GM06990 (cell line): ENCODE measurements at regions not wholly inside any gene's neighbourhood (a gene's known extent, or its start where the extent isn't known, plus 50 kb on each side); places are given as distances from the start of the nearest gene placed in this dataset.

Experiments
- DNase-seq: peaks from one replicate; pipeline ENCODE4 v3.0.0-alpha.2; 2011; ENCODE audit not compliant: insufficient read length; ENCODE audit errors: extremely low read depth
- H3K27me3 ChIP-seq: replicated peaks from 2 replicates; pipeline ENCODE4 v1.6.0; 2011; ENCODE audit warnings: low read length; ENCODE audit not compliant: control insufficient read depth, insufficient read depth
- H3K36me3 ChIP-seq: 2 replicates; pipeline ENCODE4 v1.5.1; 2011; ENCODE audit warnings: low read length; ENCODE audit not compliant: control insufficient read depth, insufficient read depth
- H3K4me3 ChIP-seq: replicated peaks from 2 replicates; pipeline ENCODE4 v1.5.1; 2011; ENCODE audit warnings: low read depth, mild to moderate bottlenecking, control low read depth, low read length
- TF ChIP-seq, protein P1 (sequence below): IDR thresholded peaks from 2 replicates; pipeline ENCODE4 v1.5.1; 2011; ENCODE audit warnings: low read length, control low read depth, mild to moderate bottlenecking, inconsistent platforms; ENCODE audit not compliant: insufficient read depth, poor library complexity, severe bottlenecking

DNA sequence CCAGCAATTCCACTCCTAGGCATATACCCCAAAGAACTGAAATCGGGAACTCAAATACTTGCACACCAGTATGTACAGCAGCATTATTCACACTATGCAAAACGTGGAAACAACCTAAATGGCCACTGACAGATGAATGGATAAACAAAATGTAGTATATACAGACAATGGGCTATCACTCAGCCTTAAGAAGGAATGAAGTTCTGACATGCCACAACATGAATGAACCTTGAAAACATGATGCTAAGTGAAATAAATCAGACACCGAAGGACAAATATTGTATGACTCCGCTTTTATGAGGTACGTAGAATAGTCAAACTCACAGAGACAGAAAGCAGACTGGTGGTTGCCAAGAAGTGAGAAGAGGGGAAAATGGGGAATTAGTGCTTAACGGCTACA lies 59.1 kb upstream of the CCN6 start:
- Histone ChIP-seq H3K36me3 (no peaks in the 10 kb centered on the region), H3K27me3 (no peaks in the 10 kb centered on the region), H3K4me3 (no peak overlapping the region)
- TF ChIP-seq, protein P1, sequence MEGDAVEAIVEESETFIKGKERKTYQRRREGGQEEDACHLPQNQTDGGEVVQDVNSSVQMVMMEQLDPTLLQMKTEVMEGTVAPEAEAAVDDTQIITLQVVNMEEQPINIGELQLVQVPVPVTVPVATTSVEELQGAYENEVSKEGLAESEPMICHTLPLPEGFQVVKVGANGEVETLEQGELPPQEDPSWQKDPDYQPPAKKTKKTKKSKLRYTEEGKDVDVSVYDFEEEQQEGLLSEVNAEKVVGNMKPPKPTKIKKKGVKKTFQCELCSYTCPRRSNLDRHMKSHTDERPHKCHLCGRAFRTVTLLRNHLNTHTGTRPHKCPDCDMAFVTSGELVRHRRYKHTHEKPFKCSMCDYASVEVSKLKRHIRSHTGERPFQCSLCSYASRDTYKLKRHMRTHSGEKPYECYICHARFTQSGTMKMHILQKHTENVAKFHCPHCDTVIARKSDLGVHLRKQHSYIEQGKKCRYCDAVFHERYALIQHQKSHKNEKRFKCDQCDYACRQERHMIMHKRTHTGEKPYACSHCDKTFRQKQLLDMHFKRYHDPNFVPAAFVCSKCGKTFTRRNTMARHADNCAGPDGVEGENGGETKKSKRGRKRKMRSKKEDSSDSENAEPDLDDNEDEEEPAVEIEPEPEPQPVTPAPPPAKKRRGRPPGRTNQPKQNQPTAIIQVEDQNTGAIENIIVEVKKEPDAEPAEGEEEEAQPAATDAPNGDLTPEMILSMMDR = no peak
- DNase-seq = no peak

DNA sequence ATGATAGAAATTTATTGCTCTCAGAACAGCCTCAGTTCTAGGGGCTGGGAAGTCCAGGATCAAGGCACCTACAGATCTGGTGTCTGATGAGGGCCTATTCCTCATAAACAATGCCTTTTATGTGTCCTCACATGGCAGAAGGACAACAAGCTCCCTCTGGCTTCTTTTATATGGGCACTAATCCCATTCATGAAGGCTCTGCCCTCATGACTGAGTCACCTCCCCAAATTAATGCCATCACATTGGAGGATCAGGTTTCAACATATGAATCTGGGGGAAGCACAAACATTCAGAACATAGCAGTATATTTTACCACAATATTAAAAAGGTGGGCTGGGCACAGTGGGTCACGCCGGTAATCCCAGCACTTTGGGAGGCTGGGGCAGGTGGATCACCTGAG lies 58.5 kb upstream of the CCN6 start:
- Histone ChIP-seq H3K4me3 (no peak overlapping the region), H3K27me3 (no peaks in the 10 kb centered on the region), H3K36me3 (no peaks in the 10 kb centered on the region)
- TF ChIP-seq, protein P1 = no peak
- no peak for DNase-seq

DNA sequence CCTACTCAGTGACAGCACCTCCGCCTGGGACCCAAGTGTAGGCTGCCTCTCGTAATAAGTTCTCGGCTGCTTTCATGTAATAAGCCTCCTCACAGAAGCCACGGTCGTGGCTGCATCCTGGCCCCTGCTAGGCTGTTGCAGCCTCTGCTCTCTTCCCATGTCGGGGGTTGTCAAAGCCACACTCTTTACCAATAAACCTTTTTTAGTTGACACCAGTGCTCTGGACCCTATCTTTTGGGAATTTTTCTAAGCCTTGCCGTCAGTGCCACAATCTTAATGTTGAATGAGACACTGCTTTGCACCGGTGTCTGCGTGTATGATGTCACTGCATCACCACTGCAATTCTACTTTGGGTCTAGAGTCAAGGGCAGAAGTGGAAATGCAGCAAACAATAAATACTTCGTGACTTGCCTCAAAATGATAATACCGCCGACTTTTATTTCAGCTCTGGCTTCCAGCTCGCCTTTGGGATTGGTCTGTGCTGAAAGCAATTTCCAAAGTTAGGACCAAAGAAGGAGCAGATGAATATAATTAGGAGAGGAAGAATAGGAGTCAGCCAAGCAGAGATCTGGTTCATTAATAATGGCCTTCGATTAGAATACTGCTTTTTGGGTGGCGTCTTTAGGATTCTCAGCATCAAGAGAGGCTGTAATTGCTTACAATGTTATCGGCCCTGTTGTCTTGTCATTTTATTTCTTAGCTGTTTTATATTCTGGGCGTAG lies 57.6 kb upstream of the CCN6 start:
- H3K36me3 ChIP-seq = no peaks in the 10 kb centered on the region
- H3K4me3 ChIP-seq = no peak overlapping the region
- TF ChIP-seq, protein P1 = no peak
- no peaks in the 10 kb centered on the region for H3K27me3 ChIP-seq
- no peak for DNase-seq

DNA sequence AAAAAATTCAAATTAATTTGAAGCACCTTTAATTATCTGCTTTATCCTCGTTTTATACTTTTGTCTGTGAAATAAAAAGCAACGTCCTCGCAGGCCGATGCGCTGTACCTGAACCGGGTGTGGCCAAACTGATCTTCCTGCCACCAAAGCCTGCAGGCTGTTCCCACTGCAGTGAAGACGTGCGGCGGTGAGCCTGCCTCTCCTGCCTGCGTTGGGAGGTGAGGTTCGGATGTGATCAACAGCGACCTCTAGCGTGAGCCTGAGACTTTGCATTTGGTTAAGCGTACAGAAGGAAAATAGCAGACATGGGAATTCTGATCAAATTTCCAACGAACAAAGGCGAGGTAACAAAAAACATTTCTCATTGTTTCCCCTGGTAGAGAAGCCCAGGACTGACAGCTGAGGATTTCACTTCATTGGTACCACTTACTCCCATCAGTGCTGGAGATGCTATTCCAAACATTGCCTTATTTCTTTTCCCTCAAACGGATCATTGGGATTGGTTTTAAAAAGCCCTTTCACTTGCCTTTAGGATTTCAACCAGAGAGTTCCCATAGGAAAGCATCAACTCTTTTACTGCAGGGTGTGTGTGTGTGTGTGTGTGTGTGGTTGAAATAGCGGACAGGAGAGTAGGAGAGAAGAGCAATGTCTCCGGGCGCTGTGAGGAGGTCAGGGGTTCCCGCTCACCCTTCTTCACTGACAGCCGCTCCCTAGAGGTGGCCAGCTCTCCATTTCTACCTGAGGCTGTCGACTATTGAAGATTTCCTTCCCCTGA lies 56.6 kb upstream of the CCN6 start:
- Histone ChIP-seq H3K4me3 (no peak overlapping the region), H3K36me3 (no peaks in the 10 kb centered on the region), H3K27me3 (no peaks in the 10 kb centered on the region)
- TF ChIP-seq, protein P1 = peak; percentile 84
- DNase-seq = peak; percentile 41

DNA sequence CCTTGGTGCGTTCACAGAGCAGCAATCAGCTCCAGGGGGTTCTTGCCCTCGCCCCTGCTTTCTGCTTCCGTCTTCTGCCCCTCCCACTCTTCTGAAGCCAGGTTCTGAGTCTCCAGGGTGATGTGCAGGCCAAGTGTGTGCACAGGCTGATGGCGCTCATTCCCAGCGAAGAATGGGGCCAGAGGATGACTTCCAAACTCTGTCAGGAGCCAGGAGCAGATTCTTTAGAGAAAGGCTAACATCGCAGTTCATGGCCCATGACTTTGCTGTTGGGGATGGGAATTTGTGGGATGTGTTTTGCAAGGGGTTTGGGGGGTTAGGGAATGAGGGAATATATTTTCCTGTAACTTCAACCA lies 56.1 kb upstream of the CCN6 start:
- H3K36me3 ChIP-seq = no peaks in the 10 kb centered on the region
- no peaks in the 10 kb centered on the region for H3K27me3 ChIP-seq
- TF ChIP-seq, protein P1 = no peak
- no peak overlapping the region for H3K4me3 ChIP-seq
- DNase-seq = no peak
